ENCODE measurements at regions not wholly inside any gene's neighbourhood (a gene's known extent, or its start where the extent isn't known, plus 50 kb on each side); places are given as distances from the start of the nearest gene placed in this dataset.

DNA sequence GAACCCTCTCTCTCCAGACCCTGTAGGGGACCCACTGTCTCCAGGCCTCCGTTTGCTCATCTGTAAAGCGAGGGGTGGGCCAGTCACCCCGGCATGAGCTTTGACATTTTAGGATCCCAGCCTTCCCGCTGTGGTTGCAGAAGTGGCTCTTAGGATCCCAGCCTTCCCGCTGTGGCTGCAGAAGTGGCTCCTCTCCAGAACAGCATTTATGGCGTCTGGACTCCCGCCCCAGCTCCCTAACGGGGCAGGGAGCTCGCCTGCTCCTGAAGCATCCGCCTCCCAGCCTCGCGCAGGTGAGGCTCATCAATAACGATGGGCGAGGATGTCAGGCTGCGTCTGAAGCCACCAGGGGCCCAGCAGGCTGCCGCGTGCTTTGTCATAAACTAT lies 222.3 kb upstream of the TNRC6C start (continued):
- TF ChIP-seq NRF1 (IDR thresholded peaks at IDR 0.05; ENCODE audit: low read depth, low read length) = no peak
- TF ChIP-seq CTBP2 (IDR thresholded peaks at IDR 0.05; ENCODE audit: borderline replicate concordance, insufficient read depth, insufficient read length, low read length) = no peak
- TF ChIP-seq CBX8 (IDR thresholded peaks at IDR 0.05; ENCODE audit: borderline replicate concordance, low read depth, low read length) = no peak
- TF ChIP-seq EP300 (IDR thresholded peaks at IDR 0.05; ENCODE audit: borderline replicate concordance in 1 of 2, low read depth in 2 of 2, low read length in 2 of 2) = no peak; a peak in 1 of 3 replicates
